Activated naive CD8-positive, alpha-beta T cell treated with anti-CD3 and anti-CD28 coated beads, Interleukin-2, amount 50 U/mL, for 24 hours (primary cell): ENCODE measurements at regions not wholly inside any gene's neighbourhood (a gene's known extent, or its start where the extent isn't known, plus 50 kb on each side); places are given as distances from the start of the nearest gene placed in this dataset.

ENCODE experiments used
- ATAC-seq: fragments of 150-1000 bp; cut with Tn5 transposase; one replicate; pipeline ENCODE4 v1.10.0; 2021
- DNase-seq: peaks from one replicate; pipeline ENCODE4 v3.0.0; 2021
- H3K27ac Mint-ChIP-seq: one replicate; pipeline ENCODE4 v1.8.0; 2021; ENCODE audit warnings: mild to moderate bottlenecking, mixed read lengths
- H3K27me3 Mint-ChIP-seq: one replicate; pipeline ENCODE4 v1.8.0; 2021; ENCODE audit warnings: mixed read lengths
- H3K36me3 Mint-ChIP-seq: one replicate; pipeline ENCODE4 v1.8.0; 2021; ENCODE audit warnings: low read depth, mixed read lengths
- H3K4me1 Mint-ChIP-seq: one replicate; pipeline ENCODE4 v1.8.0; 2021; ENCODE audit warnings: mixed read lengths
- H3K4me3 Mint-ChIP-seq: one replicate; pipeline ENCODE4 v1.8.0; 2021; ENCODE audit warnings: mild to moderate bottlenecking, moderate library complexity, mixed read lengths
- H3K9me3 Mint-ChIP-seq: one replicate; pipeline ENCODE4 v1.8.0; 2021; ENCODE audit warnings: mixed read lengths

DNA sequence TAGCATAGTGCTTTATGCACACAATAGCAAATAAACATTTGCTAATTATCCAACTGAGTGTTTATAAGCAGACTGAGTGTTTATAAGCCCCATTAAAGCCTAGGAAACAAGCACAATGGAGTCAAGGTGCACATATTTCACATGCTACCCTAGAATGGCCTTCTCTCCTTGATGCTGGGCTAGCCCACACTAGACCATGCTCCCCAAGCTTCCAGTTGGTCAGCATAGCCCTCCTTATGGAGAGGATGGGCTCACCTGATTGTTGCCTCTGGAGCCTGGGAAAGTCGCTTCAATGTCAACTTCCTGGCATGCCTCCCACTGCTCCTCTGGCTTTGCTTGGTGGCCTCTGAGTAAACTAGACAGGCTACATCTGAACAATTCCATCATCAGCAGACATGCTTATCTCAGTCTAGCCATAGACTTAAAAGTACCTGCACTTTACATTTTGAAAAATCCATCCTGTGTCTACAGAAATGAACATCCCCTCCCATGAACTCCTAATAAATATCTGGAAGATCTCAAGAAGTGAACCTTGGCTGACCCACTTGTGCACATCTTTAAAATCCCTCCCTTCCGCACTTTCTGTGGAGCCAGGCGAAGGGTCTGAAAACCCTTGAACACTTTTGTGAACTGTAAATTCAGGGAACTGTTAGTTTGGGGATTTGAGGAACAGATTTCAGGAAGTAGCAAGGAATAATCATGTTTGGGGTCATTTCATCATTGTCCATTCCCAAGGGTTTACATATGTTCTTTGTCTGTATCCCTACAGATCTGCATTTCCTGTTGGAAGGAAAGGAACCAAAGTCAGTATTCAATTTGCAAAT is 486.6 kb downstream of the ARHGEF28 start:
- ATAC-seq: no peak
- Mint-ChIP-seq H3K4me3 (no peak overlapping the region), H3K4me1 (no peaks in the 10 kb centered on the region), H3K36me3 (no peaks in the 10 kb centered on the region), H3K9me3 (no peaks in the 10 kb centered on the region), H3K27me3 (peaks cover 7% of the 10 kb centered on the region), H3K27ac (no peak overlapping the region)
- no peak for DNase-seq

DNA sequence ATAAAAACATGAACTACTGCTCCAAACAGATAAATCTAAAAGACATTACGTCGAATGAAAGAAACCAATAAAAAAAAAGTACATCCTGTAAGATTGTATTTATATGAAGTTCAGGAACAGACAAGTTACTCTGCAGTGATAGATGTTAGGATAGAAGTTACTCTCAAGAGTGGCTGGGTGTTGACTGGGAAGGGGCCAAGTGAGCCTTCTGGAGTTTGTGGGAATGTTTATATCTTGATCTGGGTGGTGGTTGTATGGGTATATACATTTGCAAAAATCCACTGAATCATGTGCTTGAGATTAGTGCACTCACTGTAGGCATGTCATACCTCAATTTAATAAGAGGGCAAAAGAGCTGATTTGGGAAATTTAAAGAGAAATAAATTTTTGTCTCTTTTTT is 485.8 kb downstream of the ARHGEF28 start:
- Mint-ChIP-seq H3K4me3 (no peak overlapping the region), H3K9me3 (no peaks in the 10 kb centered on the region), H3K4me1 (no peaks in the 10 kb centered on the region), H3K27ac (no peak overlapping the region), H3K36me3 (no peaks in the 10 kb centered on the region), H3K27me3 (peaks cover 10% of the 10 kb centered on the region)
- DNase-seq (no peak), ATAC-seq (no peak)

DNA sequence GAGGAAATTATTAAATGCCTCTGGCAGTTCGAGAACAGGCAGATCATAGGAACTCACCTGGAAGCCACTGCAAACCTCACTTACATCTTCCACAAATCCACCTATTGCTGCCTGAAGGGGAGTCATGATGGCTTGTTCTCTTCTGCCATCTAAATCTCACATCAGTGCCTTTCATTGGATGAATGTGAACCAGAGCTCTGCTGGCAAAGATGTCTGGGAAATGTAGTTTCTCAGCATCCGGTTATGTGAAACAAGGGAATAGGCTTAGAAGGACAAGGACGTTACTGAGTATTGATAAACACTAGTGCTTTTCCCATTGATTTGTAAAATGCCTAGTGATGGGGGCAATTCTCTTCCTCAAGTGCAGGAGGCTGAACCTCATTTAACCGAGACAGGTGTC is 483.3 kb downstream of the ARHGEF28 start:
- Mint-ChIP-seq H3K4me1 (no peaks in the 10 kb centered on the region), H3K36me3 (no peaks in the 10 kb centered on the region)
- ATAC-seq: no peak

DNA sequence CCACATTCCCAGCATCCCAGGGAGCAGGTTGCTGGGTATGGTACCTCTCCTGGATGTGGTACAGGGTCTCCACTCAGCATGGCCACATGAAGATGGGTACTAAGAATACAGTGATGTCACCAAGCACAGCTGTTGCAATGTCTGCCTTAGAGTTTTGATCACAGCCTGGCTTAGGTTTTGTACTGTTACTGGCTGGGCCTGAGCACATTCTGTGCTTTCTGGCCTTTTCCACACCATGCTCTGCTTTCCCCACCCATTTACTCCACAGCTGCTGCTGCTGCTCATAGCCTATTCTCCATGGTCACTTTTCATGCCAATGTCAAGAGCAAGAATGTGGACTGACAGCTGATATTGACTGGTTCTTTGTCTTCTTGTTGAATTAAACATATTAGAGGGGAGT is 481.9 kb downstream of the ARHGEF28 start:
- DNase-seq (no peak), ATAC-seq (no peak)
- H3K9me3 Mint-ChIP-seq: no peaks in the 10 kb centered on the region
- H3K36me3 Mint-ChIP-seq: no peaks in the 10 kb centered on the region
- H3K27ac Mint-ChIP-seq: no peak overlapping the region
- H3K4me1 Mint-ChIP-seq: no peaks in the 10 kb centered on the region
- H3K4me3 Mint-ChIP-seq: no peak overlapping the region
- H3K27me3 Mint-ChIP-seq: peaks cover 12% of the 10 kb centered on the region

More for the DNA sequence above, 483.3 kb downstream of the ARHGEF28 start:
- H3K27ac Mint-ChIP-seq: no peak overlapping the region
- H3K9me3 Mint-ChIP-seq: no peaks in the 10 kb centered on the region
- no peak overlapping the region for H3K4me3 Mint-ChIP-seq
- no peak for DNase-seq
- H3K27me3 Mint-ChIP-seq: peaks cover 12% of the 10 kb centered on the region

DNA sequence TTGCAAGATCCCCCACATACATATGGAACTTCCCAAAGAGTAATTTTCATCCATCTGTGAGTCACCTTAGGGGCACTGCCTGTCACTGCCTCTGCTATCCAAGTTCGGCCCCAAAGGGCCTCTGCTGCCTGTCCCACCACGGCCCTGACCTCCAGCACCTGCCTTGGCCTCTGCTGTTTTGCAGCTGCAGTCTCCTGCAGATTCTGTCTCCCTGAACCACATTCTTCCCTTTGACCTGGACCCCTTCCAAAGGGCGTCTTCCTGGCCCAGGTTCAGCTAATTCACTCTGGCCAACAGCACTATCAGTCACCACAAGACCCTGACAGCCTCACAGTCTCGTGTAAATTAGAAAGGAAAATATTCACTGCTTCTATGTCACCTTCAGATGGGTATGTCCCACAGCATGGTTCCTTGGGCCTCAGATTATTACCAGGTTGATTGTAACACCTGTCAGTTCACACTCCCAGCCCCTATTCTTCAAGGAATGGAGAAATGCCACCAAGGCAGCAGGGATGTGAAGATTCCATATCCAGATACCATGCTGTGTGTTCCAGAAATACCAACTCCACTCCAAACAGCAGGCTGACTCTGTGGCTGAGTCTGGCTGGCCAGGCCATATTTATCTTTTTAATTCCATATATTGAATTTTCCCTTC is 479.3 kb downstream of the ARHGEF28 start:
- no peaks in the 10 kb centered on the region for H3K36me3 Mint-ChIP-seq
- DNase-seq (no peak), ATAC-seq (no peak)
- peaks cover 12% of the 10 kb centered on the region for H3K27me3 Mint-ChIP-seq
- no peak overlapping the region for H3K4me3 Mint-ChIP-seq
- H3K9me3 Mint-ChIP-seq: no peaks in the 10 kb centered on the region
- H3K4me1 Mint-ChIP-seq: no peaks in the 10 kb centered on the region
- no peak overlapping the region for H3K27ac Mint-ChIP-seq

DNA sequence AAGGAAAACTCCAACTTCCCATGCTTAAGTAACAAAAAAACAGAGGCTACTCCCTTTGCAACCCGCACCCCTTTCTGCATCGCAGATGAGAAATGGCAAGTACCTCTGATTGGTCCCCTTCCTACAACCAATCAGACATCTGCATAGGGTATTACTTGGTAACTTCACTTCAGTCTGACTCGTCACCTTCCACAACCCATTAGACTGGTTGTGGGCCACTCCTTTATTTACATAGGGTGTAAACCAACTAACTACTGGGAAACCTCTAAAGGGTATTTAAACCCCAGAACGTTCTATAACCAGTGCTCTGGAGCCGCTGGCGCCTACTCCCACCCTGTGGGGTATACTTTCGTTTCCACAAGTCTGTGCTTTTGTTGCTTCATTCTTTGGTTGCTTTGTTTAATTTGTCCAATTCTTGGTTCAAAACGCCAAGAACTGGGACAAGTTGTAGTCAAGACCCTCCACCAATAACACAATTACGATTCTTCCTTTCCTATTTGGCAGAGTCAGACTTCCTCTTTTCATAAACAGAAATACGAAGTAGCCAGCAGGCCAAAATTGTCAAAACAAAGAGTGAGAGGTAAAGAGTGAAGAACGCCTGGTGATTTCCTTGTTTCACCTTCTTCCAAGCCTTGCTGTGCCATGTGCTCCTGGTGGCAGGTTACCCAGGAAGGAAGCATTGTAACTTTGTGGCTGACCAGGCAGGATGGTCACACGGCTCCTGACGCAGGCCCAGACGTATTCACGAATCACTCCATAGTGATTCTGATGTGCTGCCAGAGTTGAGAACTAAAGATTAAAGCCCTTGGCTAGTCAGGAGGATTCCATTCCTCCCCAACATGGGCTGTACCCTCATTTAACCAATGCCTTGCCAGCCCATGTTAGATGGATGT is 477.4 kb downstream of the ARHGEF28 start:
- Mint-ChIP-seq H3K36me3 (no peaks in the 10 kb centered on the region), H3K27ac (no peak overlapping the region), H3K4me3 (no peak overlapping the region), H3K27me3 (peaks cover 10% of the 10 kb centered on the region), H3K4me1 (no peaks in the 10 kb centered on the region), H3K9me3 (peaks cover 12% of the 10 kb centered on the region)
- ATAC-seq: no peak
- DNase-seq: no peak

DNA sequence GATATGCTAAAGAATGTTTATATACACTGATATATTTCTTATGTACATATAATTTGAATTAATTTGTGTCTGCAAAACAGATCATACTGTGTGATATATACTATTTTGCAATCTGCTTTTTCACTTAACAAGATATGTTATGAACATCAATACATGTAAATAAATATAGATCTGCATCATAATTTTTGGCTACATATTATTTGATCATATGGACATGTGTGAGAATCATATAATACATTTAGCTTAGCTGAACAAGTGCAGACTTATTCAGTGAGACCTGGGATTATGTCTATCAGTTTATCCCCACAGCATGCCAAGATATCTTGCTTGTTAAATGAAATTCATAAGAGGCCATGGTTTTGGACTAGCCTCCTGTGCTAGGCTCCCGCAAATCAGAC is 474.3 kb downstream of the ARHGEF28 start:
- Mint-ChIP-seq H3K27me3 (peaks cover 2% of the 10 kb centered on the region), H3K27ac (no peak overlapping the region), H3K9me3 (peaks cover 12% of the 10 kb centered on the region), H3K36me3 (no peaks in the 10 kb centered on the region), H3K4me3 (no peak overlapping the region), H3K4me1 (no peaks in the 10 kb centered on the region)
- DNase-seq (no peak), ATAC-seq (no peak)

DNA sequence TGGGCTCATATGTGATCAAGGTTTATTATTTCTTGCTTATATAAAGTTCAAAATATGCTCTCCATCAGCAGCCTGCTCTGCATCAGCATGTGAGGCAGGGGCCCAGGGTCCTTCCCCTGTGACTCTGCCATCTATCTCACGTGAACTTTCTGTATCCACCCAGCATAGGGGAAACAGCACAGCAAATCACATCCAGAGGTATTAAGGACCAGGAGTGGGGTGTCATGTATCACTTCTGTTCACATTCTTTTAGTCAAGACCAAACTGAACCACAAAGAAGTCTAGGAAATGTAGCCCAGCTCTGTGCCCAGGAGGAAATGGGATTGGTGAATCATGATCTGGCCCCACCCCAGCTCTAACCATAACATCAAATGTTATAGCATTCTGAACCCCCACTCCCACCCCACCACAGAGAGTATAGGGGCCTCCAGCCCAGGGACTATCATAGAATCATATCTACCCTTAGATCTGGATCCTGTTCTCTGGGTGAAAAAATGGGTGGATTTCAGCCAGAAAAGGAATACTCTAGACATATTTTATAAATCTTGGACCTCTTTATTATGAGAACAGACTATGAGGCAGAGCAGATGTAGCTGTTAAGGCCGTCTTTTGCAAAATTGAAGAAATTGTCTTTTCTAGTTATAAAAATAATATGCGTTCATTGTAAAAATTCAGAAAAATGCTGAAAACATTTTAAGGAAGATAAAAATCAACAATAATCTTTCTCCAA is 473.7 kb downstream of the ARHGEF28 start:
- Mint-ChIP-seq H3K4me1 (no peaks in the 10 kb centered on the region), H3K4me3 (no peak overlapping the region), H3K36me3 (no peaks in the 10 kb centered on the region), H3K27me3 (no peaks in the 10 kb centered on the region), H3K27ac (no peak overlapping the region), H3K9me3 (peaks cover 12% of the 10 kb centered on the region)
- ATAC-seq: no peak
- no peak for DNase-seq

DNA sequence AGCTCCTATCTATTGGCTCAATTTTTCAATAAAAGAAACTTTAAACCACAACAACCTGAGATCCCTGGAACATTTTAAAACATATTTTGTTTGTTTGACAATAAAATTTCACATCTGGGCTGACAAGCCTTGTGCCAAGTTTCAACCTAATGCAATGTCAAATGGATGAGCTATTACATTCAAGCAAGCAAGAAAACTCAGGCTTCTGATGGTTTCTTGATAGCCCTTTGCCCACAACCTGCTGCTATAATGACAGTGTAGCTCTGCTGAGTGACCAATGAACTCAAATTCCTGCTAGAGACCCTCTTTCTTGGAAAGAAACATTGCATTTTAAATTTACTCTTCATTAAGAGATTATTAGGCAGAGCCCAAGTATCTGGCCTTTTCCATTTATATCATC is 472.9 kb downstream of the ARHGEF28 start:
- no peak for ATAC-seq
- H3K9me3 Mint-ChIP-seq: peaks cover 12% of the 10 kb centered on the region

DNA sequence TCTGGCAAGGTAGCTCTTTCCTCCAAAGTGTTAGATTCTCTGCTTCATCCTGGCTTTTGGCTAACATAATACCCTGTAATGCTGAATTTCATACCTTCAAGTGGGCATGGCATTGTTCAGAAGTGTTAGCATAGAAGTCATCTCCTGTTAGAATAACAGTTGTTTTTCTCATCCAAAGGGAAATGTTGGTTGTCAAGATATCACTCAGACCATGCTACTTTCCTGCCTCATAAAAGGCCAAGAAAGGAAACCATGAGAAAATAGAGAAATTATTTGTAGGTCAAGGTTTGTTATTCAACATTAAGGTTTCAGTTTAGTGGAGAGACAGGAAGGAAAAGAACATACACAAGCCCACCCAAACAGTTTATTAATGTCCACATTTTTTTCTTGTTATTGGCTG is 472.5 kb downstream of the ARHGEF28 start:
- H3K27ac Mint-ChIP-seq: no peak overlapping the region
- H3K36me3 Mint-ChIP-seq: no peaks in the 10 kb centered on the region
- no peak overlapping the region for H3K4me3 Mint-ChIP-seq
- peaks cover 12% of the 10 kb centered on the region for H3K9me3 Mint-ChIP-seq
- DNase-seq: no peak
- ATAC-seq: no peak
- no peaks in the 10 kb centered on the region for H3K27me3 Mint-ChIP-seq
- no peaks in the 10 kb centered on the region for H3K4me1 Mint-ChIP-seq

More for the DNA sequence above, 472.9 kb downstream of the ARHGEF28 start:
- H3K4me3 Mint-ChIP-seq: no peak overlapping the region
- DNase-seq: no peak
- no peak overlapping the region for H3K27ac Mint-ChIP-seq
- no peaks in the 10 kb centered on the region for H3K27me3 Mint-ChIP-seq
- H3K36me3 Mint-ChIP-seq: no peaks in the 10 kb centered on the region
- H3K4me1 Mint-ChIP-seq: no peaks in the 10 kb centered on the region

DNA sequence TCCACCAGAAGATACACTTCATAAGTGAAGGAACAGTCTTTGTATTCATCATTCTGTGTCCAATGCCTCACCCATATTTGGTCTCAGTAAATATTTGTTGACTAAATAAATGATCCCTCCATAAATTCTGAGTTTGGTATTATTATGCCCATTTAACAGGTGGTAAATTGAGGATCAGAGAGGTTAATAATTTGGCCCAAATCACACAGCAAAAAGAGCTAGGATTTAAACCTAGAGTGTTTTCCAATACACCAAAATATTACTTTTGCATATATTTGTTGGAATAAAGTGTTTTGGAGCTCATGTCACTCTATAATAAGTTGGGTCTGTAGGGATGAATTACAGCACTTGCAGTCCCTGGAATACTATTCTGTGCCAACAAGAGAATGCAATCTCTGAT is 470.3 kb downstream of the ARHGEF28 start:
- DNase-seq (no peak), ATAC-seq (no peak)
- Mint-ChIP-seq H3K4me3 (no peak overlapping the region), H3K36me3 (no peaks in the 10 kb centered on the region), H3K27ac (no peak overlapping the region), H3K4me1 (no peaks in the 10 kb centered on the region), H3K9me3 (peaks cover 12% of the 10 kb centered on the region), H3K27me3 (no peaks in the 10 kb centered on the region)

DNA sequence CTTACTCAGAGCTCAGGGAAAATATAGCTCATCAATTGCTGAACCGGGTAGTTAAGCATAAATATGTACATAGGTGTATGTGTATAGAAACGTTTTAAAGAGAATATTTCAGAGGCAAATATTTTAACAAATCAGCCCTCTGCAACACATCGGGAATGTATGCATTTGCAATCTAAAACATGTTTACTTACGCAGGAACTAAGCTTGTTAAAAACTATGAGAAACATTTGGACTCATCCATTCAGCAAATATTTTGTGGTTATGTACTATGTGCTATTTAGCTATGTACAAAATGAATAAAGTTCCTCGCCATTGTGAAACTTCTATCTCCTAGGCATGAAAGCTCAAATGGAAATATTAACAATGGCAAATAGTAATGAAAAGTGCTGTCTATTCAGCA is 469.9 kb downstream of the ARHGEF28 start:
- DNase-seq (no peak), ATAC-seq (no peak)
- no peaks in the 10 kb centered on the region for H3K27me3 Mint-ChIP-seq
- H3K4me3 Mint-ChIP-seq: no peak overlapping the region
- no peaks in the 10 kb centered on the region for H3K4me1 Mint-ChIP-seq
- no peaks in the 10 kb centered on the region for H3K36me3 Mint-ChIP-seq
- no peak overlapping the region for H3K27ac Mint-ChIP-seq
- H3K9me3 Mint-ChIP-seq: peaks cover 12% of the 10 kb centered on the region

DNA sequence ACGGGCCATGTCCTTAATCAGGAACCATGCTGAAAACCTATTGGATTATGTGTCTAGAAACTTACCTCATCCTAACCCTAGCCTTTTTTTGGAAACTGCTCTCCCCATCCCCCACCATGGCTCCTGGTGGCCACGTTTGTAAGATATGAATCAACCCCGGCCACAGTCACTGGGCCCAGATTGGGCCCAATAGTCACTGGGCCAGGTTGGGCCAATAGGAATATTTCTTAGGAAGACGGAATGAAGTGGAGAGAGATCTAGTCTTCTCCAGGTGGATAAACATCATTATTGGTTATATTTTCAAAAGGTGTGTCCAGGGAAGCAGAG is 468.7 kb downstream of the ARHGEF28 start:
- Mint-ChIP-seq H3K27me3 (no peaks in the 10 kb centered on the region), H3K27ac (no peak overlapping the region), H3K4me1 (no peaks in the 10 kb centered on the region), H3K4me3 (no peak overlapping the region), H3K36me3 (no peaks in the 10 kb centered on the region), H3K9me3 (peaks cover 12% of the 10 kb centered on the region)
- ATAC-seq (no peak), DNase-seq (no peak)

DNA sequence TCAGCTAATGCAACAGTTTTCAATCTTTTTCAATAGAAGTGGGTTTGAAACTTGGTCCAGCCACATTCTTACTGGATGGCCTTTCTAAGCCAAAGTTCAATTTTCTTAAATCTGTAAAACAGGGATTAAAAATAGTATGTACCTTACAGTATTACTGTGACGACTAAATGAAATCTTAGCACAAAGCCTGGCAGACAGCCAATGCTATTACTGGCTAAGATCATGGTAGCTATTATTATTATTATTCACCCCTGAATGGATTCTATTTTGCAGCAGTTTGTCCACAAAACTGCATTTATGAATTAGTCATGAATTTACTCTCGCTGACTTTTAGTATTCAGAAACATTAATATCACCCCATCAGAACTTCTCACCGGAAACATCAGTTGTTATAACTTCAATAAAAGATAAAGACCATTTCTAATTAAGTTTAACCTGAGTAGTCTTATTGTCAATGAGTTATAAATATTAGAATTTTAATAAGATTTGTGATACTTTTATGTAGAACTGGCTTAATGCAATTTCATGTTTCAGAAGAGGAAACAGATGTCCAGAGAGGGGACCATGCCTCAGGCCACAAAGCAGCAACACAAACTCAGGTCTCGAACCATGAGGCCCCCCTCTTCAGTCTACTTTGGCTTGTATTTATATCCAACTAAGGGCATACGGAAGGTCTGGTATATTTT is 468.2 kb downstream of the ARHGEF28 start:
- Mint-ChIP-seq H3K9me3 (peaks cover 8% of the 10 kb centered on the region), H3K4me1 (no peaks in the 10 kb centered on the region), H3K4me3 (no peak overlapping the region), H3K36me3 (no peaks in the 10 kb centered on the region), H3K27me3 (no peaks in the 10 kb centered on the region), H3K27ac (no peak overlapping the region)
- no peak for DNase-seq
- ATAC-seq: no peak
